Muscle of leg (tissue), 3 donors: ENCODE measurements at regions not wholly inside any gene's neighbourhood (a gene's known extent, or its start where the extent isn't known, plus 50 kb on each side); places are given as distances from the start of the nearest gene placed in this dataset.
A peak's percentile ranks its signal among the peaks of the same experiment; 100 is the strongest.

Experiments used
- DNase-seq: peaks from one replicate; pipeline ENCODE4 v3.0.0; 2013
- H3K27ac ChIP-seq: one replicate; pipeline ENCODE4 v1.5.1; 2013; ENCODE audit warnings: mild to moderate bottlenecking, low read length, control low read depth
- H3K27me3 ChIP-seq: one replicate; pipeline ENCODE4 v1.6.1; 2013; ENCODE audit warnings: low read length; ENCODE audit not compliant: control insufficient read depth, insufficient read depth
- H3K36me3 ChIP-seq: one replicate; pipeline ENCODE4 v1.6.1; 2013; ENCODE audit warnings: low read length; ENCODE audit not compliant: control insufficient read depth, insufficient read depth
- H3K4me1 ChIP-seq: one replicate; pipeline ENCODE4 v1.6.1; 2013; ENCODE audit warnings: low read length; ENCODE audit not compliant: control insufficient read depth, insufficient read depth
- H3K4me3 ChIP-seq: one replicate; pipeline ENCODE4 v1.5.1; 2013; ENCODE audit warnings: low read length, control low read depth
- H3K9me3 ChIP-seq: replicated peaks from 2 replicates; pipeline ENCODE4 v1.6.1; 2013; ENCODE audit warnings: low read depth, low read length; ENCODE audit not compliant: control insufficient read depth
- WGBS: methylation state at CpG from one replicate; pipeline ENCODE4 v1.1.5; 2013; ENCODE audit warnings: missing lambda C conversion rate; ENCODE audit not compliant: insufficient coverage; 5-methylcytosine and 5-hydroxymethylcytosine counted together

DNA sequence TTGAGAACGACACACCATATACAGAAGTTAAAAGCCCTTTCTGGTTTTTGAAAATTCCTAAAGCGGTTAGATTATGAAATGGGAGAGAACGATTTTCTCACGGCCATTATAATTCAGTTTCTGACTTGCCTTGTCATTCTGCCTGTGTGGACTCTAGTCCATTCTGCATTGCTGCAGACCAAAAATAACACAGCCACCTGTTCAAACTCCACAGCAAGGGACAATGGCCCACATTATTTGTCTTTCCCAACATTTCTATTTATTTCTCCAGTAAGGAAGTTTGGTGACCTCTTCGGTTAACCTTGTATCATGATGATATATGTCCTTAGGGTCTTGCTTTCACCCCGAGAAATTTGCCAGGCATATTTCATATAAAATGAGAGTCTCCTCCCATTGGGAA, 497.7 kb downstream of the BRINP1 start:
- Histone ChIP-seq H3K4me1 (no peaks in the 10 kb centered on the region), H3K4me3 (no peak overlapping the region), H3K27ac (no peak overlapping the region), H3K9me3 (no peaks in the 10 kb centered on the region), H3K36me3 (no peaks in the 10 kb centered on the region), H3K27me3 (no peaks in the 10 kb centered on the region)
- WGBS = 100% methylated on average over 1 of the region's 6 CpGs
- DNase-seq = no peak

DNA sequence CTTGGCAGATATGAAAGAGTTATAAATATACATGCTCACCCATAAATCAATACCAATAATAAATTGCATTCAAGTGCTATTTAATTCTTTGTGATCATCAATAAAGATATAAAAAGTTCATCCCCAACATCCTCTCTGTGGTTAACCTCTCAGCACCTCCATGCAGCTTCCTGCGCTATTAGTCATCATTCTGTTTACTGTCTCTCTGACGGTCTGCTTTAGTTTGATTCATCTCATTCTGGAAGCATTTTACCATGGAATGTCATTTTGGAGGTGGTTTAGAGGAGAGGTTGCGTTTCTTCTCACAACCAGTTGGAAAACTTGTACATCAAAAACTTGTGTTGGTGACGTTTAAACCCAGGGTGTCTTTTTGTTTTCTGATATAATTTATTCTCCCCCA, 486.6 kb downstream of the BRINP1 start:
- Histone ChIP-seq H3K27me3 (no peaks in the 10 kb centered on the region), H3K4me3 (no peak overlapping the region), H3K4me1 (no peaks in the 10 kb centered on the region), H3K9me3 (no peaks in the 10 kb centered on the region), H3K27ac (no peak overlapping the region), H3K36me3 (no peaks in the 10 kb centered on the region)
- no CpG with 5 or more reads among the region's 4 CpGs for WGBS
- DNase-seq = no peak

DNA sequence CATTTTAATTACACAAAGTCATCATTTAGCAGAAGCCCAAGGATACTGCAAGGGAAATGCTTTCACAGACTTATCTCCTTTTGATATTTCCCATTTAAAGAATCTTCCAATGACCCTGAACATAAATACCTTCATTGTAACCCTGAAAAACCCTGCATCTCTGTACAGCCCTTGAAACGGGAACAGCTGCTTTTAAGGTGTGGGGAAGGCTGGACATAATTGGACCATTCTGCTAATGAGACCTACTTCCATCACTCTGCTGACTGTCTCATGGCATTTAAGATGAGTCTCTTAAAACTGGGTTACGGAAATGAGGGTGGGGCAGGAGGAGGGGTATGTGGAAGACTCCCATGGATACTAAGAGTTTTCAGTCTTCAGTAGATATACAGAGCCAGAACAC, 485.8 kb downstream of the BRINP1 start:
- no CpG with 5 or more reads among the region's 2 CpGs for WGBS
- Histone ChIP-seq H3K9me3 (no peaks in the 10 kb centered on the region), H3K27me3 (no peaks in the 10 kb centered on the region), H3K4me1 (no peaks in the 10 kb centered on the region), H3K4me3 (no peak overlapping the region), H3K36me3 (no peaks in the 10 kb centered on the region), H3K27ac (no peak overlapping the region)
- DNase-seq = no peak

DNA sequence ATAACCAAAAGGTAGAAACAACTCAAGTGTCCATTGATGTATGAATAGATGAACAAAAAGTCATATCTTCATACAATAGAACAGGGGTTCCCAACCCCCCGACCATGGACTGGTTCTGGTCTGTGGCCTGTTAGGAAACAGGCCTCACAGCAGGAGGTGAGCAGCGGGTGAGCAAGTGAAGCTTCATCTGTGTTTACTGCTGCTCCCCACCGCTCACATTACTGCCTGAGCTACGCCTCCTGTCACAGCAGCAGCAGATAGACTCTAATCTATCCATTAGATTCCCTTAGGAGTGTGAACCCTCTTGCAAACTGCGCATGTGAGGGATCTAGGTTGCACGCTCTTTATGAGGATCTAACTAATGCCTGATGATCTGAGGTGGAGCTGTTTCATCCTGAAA, 478.0 kb downstream of the BRINP1 start:
- H3K4me1 ChIP-seq = no peaks in the 10 kb centered on the region
- no peaks in the 10 kb centered on the region for H3K27me3 ChIP-seq
- WGBS = 69% methylated on average over 2 of the region's 6 CpGs
- no peaks in the 10 kb centered on the region for H3K9me3 ChIP-seq
- no peaks in the 10 kb centered on the region for H3K36me3 ChIP-seq
- H3K4me3 ChIP-seq = no peak overlapping the region
- H3K27ac ChIP-seq = no peak overlapping the region
- DNase-seq = no peak

DNA sequence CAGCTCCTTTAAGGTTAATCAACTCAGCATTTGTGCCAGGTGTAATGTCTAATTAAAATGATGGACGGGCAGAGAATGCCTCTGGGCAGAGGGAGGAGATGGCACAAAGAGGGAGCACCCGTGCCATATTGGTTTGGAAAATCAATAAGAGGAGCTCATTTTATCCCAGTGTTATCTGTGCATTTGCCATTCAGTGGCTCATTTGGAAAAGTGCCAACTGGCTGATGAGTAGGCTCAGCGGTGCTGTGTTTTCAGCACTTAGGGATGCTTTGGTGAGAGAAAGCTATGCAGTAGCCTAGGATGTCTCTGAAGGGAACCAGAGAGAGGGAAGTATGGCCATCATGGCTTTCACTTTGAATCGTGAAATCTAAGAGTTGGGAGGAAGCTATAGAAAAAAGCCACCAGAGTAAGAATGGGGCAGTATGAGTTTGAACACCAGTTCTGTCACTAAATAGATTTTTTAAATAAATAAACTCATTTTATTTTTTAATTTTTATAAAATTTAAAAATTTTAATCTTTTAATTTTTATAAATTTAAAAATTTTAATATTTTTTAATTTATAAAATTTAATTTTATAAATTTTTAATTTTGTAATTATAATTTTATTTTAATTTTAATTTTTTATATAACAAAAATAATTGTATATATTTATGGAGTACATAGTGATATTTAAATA, 472.8 kb downstream of the BRINP1 start:
- 73% methylated on average over 3 of the region's 4 CpGs for WGBS
- Histone ChIP-seq H3K9me3 (no peaks in the 10 kb centered on the region), H3K27me3 (no peaks in the 10 kb centered on the region), H3K36me3 (no peaks in the 10 kb centered on the region), H3K27ac (no peak overlapping the region), H3K4me3 (no peak overlapping the region), H3K4me1 (no peaks in the 10 kb centered on the region)
- DNase-seq = peak; percentile 3

DNA sequence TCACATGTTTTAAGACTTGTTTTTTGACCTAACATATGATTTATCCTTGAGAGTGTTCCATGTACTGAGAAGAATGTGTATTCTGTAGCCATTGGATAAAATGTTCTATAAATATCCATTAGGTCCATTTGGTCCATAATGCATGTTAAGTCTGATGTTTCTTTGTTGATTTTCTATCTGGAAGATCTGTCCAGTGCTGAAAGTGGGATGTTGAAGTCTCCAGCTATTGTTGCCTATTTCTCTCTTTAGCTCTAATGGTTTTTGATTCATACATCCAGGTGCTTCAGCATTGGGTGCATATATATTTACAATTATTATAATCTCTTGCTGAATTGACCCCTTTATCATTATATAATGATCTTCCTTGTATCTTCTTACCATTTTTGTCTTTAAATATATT, 451.1 kb downstream of the BRINP1 start:
- Histone ChIP-seq H3K4me3 (no peak overlapping the region), H3K36me3 (no peaks in the 10 kb centered on the region), H3K27me3 (no peaks in the 10 kb centered on the region)

DNA sequence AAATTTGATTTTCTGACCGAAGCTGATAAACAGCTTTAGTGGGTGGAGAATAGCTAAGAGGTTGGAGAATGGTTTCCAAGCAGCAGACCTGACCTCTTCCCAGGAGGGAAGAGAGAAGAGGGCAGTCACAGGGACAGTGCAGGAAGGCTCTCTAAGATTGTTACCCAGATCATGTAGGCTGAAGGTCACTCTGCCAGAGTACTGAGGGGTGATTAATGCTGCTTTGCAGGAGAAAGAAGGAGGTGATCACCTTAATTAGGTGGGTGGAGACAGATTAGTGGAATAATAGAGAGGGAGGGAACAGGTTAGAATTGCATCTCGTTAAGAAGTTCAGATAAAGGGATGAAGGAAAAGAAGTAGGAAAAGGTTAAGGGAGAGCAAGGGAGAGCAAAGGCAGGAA, 440.5 kb downstream of the BRINP1 start:
- Histone ChIP-seq H3K27me3 (no peaks in the 10 kb centered on the region), H3K4me3 (no peak overlapping the region), H3K9me3 (no peaks in the 10 kb centered on the region), H3K4me1 (no peaks in the 10 kb centered on the region), H3K27ac (no peak overlapping the region), H3K36me3 (no peaks in the 10 kb centered on the region)
- DNase-seq = no peak
- 49% methylated on average over 2 of the region's 2 CpGs for WGBS

More for the DNA sequence above, 451.1 kb downstream of the BRINP1 start:
- H3K27ac ChIP-seq = no peak overlapping the region
- peaks cover 13% of the 10 kb centered on the region for H3K9me3 ChIP-seq
- no peak for DNase-seq
- no peaks in the 10 kb centered on the region for H3K4me1 ChIP-seq

DNA sequence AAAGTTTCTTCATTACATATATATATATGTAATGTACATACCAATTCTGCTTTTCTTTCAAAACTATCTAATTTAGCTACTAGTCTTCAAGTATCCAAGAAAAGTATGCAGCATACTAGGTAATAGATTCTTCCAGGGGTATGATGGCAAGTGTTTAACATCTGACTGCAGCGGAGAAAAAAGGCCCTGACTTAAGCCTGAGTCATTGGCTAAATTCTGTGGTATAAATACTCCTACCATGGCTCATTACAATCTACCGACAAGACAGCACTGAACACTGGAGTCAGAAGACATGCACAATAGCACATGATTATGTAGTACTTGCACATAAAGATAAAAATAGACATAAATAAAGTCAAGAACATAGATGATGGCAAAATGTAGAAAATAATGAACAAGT, 439.9 kb downstream of the BRINP1 start:
- Histone ChIP-seq H3K27me3 (no peaks in the 10 kb centered on the region), H3K4me1 (no peaks in the 10 kb centered on the region), H3K27ac (no peak overlapping the region), H3K36me3 (no peaks in the 10 kb centered on the region), H3K4me3 (no peak overlapping the region), H3K9me3 (no peaks in the 10 kb centered on the region)
- DNase-seq = no peak
- no CpG with 5 or more reads among the region's 2 CpGs for WGBS

DNA sequence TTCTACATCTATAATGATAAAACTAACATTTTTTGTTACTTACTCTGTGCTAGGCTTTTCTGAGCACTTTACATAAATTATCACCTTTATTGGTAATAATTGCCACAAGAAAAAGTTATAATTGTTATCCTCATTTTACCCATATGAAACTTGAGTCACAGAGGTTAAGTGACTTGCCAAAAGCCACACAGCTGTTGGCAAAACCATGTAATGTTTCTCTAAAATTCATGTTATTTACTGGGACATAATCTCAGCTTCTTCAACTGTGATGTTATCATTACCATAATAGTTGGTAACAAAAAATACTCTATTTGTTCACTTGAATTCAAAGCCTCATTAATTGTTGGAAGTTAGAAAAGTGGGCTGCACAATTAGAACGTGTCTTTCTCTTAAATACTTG, 437.3 kb downstream of the BRINP1 start:
- no peaks in the 10 kb centered on the region for H3K4me1 ChIP-seq
- no peak for DNase-seq
- no peak overlapping the region for H3K4me3 ChIP-seq
- H3K9me3 ChIP-seq = no peaks in the 10 kb centered on the region
- H3K27ac ChIP-seq = no peak overlapping the region
- no peaks in the 10 kb centered on the region for H3K36me3 ChIP-seq
- no CpG with 5 or more reads among the region's 1 CpG for WGBS
- no peaks in the 10 kb centered on the region for H3K27me3 ChIP-seq

DNA sequence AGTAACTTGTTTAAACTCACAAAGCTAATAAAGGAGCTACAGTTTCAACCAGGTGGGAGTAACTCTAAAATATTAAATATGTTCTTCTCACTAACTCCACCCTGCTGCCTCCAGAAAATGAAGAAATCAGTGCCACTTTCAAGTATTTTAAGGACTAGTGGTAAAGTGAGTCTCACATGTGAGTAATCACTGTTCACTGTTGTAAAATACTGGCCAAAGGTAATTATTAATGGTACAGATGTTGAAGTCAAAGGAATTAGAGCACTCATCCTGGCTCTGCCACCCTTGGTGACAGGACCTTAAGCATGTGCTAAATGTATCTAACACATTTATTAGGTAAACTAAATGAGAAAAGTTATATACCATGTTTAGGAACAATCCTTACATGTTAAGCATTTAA, 430.7 kb downstream of the BRINP1 start:
- Histone ChIP-seq H3K4me1 (no peaks in the 10 kb centered on the region), H3K36me3 (no peaks in the 10 kb centered on the region), H3K9me3 (no peaks in the 10 kb centered on the region), H3K4me3 (no peak overlapping the region), H3K27ac (no peak overlapping the region), H3K27me3 (no peaks in the 10 kb centered on the region)
- DNase-seq = no peak

DNA sequence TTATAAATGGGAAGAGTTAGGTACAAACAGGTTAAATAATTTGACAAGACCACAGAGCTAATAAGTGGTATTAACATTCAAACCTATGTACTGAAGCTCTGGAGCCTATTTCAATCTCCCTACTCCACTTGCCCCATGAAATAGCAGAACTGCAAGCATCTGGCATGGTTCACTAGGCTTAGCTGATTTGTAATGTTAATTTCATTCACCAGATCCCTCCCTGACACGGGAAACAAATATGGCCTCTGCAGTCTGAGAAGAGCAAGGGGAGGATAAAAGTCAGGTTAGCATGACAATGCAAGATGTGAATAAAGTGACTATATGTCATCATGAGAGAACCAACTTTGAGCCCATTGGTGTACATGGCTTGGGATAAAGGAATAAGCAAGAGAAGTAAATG, 428.8 kb downstream of the BRINP1 start:
- Histone ChIP-seq H3K4me1 (no peaks in the 10 kb centered on the region), H3K27ac (no peak overlapping the region), H3K9me3 (no peaks in the 10 kb centered on the region), H3K36me3 (no peaks in the 10 kb centered on the region), H3K27me3 (no peaks in the 10 kb centered on the region), H3K4me3 (no peak overlapping the region)
- WGBS = no CpG with 5 or more reads among the region's 1 CpG
- no peak for DNase-seq
